H1 (cell line): ENCODE measurements at regions not wholly inside any gene's neighbourhood (a gene's known extent, or its start where the extent isn't known, plus 50 kb on each side); places are given as distances from the start of the nearest gene placed in this dataset.

Source experiments
- CHD2 ChIP-seq: IDR thresholded peaks from 2 replicates; pipeline ENCODE4 v1.6.1; 2012; ENCODE audit warnings: low read length, improper control_type of control experiment
- EZH2 ChIP-seq: fragments of 200-600 bp; sonication (generic); IDR thresholded peaks from 2 replicates; pipeline ENCODE4 v1.7.1; 2012; ENCODE audit warnings: low read depth, mild to moderate bottlenecking, moderate library complexity, low read length, inconsistent platforms; ENCODE audit not compliant: severe bottlenecking
- POLR2A ChIP-seq, 2 experiments: IDR thresholded peaks; 1 replicate in 1 of 2; 2 replicates in 1 of 2; pipeline ENCODE4 v1.6.1; 2011; ENCODE audit warnings: low read depth in 2 of 2, low read length in 2 of 2, mild to moderate bottlenecking in 2 of 2; ENCODE audit errors: control extremely low read depth in 1 of 2
- TAF1 ChIP-seq: IDR thresholded peaks from 2 replicates; pipeline ENCODE4 v1.6.1; 2011; ENCODE audit warnings: mild to moderate bottlenecking, low read depth, low read length
- TF ChIP-seq, protein P1 (sequence below), 3 experiments: IDR thresholded peaks; 1 replicate in 2 of 3; 2 replicates in 1 of 3; pipeline versions ENCODE4 v1.5.1 to v1.6.1; 2011; ENCODE audit warnings: low read length in 3 of 3, mild to moderate bottlenecking in 3 of 3, inconsistent platforms in 2 of 3, low read depth in 1 of 3, moderate library complexity in 1 of 3; ENCODE audit not compliant: insufficient read depth in 1 of 3; ENCODE audit errors: control extremely low read depth in 1 of 3
- TF ChIP-seq, protein P2 (sequence below): IDR thresholded peaks from 2 replicates; pipeline ENCODE4 v1.6.1; 2011; ENCODE audit warnings: low read length, improper control_type of control experiment

DNA sequence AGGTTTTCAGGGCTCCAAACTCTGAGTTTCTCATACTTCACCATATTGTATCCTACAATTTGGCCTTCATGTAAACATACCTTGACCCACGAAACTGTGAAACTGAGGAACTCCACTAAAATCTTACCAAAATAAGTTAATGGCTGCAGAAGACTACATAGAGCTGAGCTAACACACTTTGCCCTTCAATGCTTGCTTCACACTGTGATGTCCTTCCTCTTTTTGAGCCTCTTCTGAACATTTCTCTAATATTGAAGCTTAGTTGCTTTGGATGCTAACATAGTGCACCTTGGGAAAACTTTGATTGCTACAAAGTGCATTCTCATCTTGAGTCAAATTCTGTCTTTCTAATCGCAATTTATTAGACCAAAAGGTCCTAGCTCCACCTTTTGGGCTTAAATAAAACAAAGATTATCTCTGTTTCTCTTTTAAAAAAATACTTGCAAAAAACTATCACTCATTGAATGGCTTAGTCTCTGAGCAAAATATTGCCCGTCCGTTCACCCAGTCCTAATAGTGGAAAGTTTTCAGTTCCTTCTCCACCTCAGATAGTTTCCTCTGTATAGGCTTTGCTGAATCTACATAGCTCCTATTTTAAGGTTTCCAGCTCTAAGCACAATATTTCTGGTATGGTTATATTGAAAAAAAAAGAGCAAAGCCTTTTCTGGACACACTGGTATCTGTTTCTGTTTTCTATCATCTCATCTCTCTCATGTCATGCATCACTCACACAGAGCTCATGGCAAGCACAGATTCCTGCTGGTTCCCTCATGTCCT lies 494.6 kb downstream of the RFPL4B start:
- TF ChIP-seq, protein P1, sequence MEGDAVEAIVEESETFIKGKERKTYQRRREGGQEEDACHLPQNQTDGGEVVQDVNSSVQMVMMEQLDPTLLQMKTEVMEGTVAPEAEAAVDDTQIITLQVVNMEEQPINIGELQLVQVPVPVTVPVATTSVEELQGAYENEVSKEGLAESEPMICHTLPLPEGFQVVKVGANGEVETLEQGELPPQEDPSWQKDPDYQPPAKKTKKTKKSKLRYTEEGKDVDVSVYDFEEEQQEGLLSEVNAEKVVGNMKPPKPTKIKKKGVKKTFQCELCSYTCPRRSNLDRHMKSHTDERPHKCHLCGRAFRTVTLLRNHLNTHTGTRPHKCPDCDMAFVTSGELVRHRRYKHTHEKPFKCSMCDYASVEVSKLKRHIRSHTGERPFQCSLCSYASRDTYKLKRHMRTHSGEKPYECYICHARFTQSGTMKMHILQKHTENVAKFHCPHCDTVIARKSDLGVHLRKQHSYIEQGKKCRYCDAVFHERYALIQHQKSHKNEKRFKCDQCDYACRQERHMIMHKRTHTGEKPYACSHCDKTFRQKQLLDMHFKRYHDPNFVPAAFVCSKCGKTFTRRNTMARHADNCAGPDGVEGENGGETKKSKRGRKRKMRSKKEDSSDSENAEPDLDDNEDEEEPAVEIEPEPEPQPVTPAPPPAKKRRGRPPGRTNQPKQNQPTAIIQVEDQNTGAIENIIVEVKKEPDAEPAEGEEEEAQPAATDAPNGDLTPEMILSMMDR (IDR thresholded peaks at IDR 0.05; ENCODE audit: control extremely low read depth in 1 of 3, insufficient read depth in 1 of 3, low read depth in 1 of 3, low read length in 3 of 3): no peak
- TF ChIP-seq, protein P2, sequence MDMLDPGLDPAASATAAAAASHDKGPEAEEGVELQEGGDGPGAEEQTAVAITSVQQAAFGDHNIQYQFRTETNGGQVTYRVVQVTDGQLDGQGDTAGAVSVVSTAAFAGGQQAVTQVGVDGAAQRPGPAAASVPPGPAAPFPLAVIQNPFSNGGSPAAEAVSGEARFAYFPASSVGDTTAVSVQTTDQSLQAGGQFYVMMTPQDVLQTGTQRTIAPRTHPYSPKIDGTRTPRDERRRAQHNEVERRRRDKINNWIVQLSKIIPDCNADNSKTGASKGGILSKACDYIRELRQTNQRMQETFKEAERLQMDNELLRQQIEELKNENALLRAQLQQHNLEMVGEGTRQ: no peak
- no peak for TF ChIP-seq EZH2
- TF ChIP-seq CHD2: no peak
- no peak for TF ChIP-seq TAF1
- no peak for TF ChIP-seq POLR2A (IDR thresholded peaks at IDR 0.05; ENCODE audit: control extremely low read depth in 1 of 2, low read depth in 2 of 2, low read length in 2 of 2)
